ENCODE measurements at regions not wholly inside any gene's neighbourhood (a gene's known extent, or its start where the extent isn't known, plus 50 kb on each side); places are given as distances from the start of the nearest gene placed in this dataset.

DNA sequence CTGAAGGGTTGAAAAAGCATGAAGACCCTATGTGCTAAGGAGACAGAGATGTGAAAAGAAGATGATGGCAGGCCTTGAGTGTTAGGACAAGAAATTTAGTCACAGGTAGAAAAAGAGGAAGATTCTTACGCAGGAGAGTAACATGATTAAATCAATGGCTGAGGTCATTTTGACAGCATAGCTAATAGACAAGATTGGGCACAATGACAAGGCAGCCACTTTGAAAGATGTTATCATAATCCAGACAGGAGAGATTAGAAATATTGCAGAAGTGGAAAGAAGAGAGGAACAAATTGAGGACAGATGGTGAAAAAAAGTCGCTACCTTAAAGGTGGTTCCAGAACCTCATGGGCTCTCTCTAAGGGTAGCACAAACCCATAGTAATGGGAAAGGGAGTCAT is 228.8 kb upstream of the DDHD1 start (continued):
- TF ChIP-seq MEF2A (IDR thresholded peaks at IDR 0.05; ENCODE audit: borderline replicate concordance, low read depth) (no peak), EP300 (IDR thresholded peaks at IDR 0.05; ENCODE audit: borderline replicate concordance in 1 of 2, low read depth in 1 of 2, low read length in 1 of 2) (no peak), RCOR1 (IDR thresholded peaks at IDR 0.05; ENCODE audit: low read length) (no peak)

DNA sequence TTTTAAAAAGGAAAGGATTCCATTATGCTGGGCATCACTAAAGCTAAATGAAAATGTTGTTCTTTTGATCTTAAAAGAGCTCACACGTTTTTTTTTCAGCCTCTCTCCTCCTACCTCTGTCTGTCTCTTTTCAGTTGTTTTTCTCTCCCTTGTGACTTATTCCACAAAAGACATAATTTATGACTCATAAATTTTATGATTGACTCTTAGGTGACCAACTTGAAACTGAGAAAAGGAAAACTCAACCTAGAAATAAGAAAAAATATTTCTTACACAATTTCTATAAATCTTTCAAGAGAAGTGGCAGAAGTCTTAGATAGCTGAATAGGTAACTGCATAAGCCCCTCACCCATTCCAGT is 227.7 kb upstream of the DDHD1 start:
- Histone ChIP-seq H3K9me3 (no peaks in the 10 kb centered on the region), H3F3A (replicated peaks; ENCODE audit: insufficient read depth) (no peaks in the 10 kb centered on the region), H3K36me3 (replicated peaks in 1 of 2; ENCODE audit: control insufficient read depth in 1 of 2, insufficient read depth in 2 of 2, low read length in 1 of 2) (no peaks in the 10 kb centered on the region), H3K4me2 (no peak overlapping the region), H3K9me2 (no peaks in the 10 kb centered on the region), H2AFZ (ENCODE audit: low read depth) (no peak overlapping the region), H3K27ac (ENCODE audit: low read depth in 2 of 2, low read length in 1 of 2) (no peak overlapping the region), H3K4me3 (ENCODE audit: low read depth in 2 of 2, low read length in 1 of 2) (no peak overlapping the region), H4K20me1 (ENCODE audit: insufficient read depth) (no peaks in the 10 kb centered on the region), H3K4me1 (ENCODE audit: control insufficient read depth in 1 of 2, insufficient read depth in 2 of 2, low read depth in 1 of 2, low read length in 1 of 2) (no peaks in the 10 kb centered on the region), H3K79me2 (ENCODE audit: insufficient read depth) (no peaks in the 10 kb centered on the region), H3K27me3 (ENCODE audit: insufficient read depth) (no peaks in the 10 kb centered on the region), H3K9ac (no peak overlapping the region)
- TF ChIP-seq, protein P1, sequence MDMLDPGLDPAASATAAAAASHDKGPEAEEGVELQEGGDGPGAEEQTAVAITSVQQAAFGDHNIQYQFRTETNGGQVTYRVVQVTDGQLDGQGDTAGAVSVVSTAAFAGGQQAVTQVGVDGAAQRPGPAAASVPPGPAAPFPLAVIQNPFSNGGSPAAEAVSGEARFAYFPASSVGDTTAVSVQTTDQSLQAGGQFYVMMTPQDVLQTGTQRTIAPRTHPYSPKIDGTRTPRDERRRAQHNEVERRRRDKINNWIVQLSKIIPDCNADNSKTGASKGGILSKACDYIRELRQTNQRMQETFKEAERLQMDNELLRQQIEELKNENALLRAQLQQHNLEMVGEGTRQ (IDR thresholded peaks at IDR 0.05; ENCODE audit: borderline replicate concordance, low read depth, low read length), result no peak
- TF ChIP-seq RXRA (IDR thresholded peaks at IDR 0.05; ENCODE audit: borderline replicate concordance, low read depth), result no peak
- no peak for TF ChIP-seq TCF12 (IDR thresholded peaks at IDR 0.05)
- no peak for TF ChIP-seq FOXJ3 (CRISPR knock-in tag; IDR thresholded peaks at IDR 0.05)
- TF ChIP-seq, protein P2, sequence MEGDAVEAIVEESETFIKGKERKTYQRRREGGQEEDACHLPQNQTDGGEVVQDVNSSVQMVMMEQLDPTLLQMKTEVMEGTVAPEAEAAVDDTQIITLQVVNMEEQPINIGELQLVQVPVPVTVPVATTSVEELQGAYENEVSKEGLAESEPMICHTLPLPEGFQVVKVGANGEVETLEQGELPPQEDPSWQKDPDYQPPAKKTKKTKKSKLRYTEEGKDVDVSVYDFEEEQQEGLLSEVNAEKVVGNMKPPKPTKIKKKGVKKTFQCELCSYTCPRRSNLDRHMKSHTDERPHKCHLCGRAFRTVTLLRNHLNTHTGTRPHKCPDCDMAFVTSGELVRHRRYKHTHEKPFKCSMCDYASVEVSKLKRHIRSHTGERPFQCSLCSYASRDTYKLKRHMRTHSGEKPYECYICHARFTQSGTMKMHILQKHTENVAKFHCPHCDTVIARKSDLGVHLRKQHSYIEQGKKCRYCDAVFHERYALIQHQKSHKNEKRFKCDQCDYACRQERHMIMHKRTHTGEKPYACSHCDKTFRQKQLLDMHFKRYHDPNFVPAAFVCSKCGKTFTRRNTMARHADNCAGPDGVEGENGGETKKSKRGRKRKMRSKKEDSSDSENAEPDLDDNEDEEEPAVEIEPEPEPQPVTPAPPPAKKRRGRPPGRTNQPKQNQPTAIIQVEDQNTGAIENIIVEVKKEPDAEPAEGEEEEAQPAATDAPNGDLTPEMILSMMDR (IDR thresholded peaks at IDR 0.05), result no peak
- TF ChIP-seq TAF1 (IDR thresholded peaks at IDR 0.05; ENCODE audit: borderline replicate concordance, low read depth, low read length), result no peak
- TF ChIP-seq CHD2 (IDR thresholded peaks at IDR 0.05; ENCODE audit: low read length, partially characterized antibody), result no peak
- TF ChIP-seq ELF1 (IDR thresholded peaks at IDR 0.05), result no peak
- no peak for TF ChIP-seq POLR2AphosphoS5 (IDR thresholded peaks at IDR 0.05; ENCODE audit: low read depth, low read length)
- CTCF ChIA-PET, result no interaction called here
- no peak for DNase-seq
- 4% methylated on average over 1 of the region's 1 CpG for WGBS (ENCODE audit: low lambda C conversion rate)
- POLR2A ChIA-PET, result no interaction called here

DNA sequence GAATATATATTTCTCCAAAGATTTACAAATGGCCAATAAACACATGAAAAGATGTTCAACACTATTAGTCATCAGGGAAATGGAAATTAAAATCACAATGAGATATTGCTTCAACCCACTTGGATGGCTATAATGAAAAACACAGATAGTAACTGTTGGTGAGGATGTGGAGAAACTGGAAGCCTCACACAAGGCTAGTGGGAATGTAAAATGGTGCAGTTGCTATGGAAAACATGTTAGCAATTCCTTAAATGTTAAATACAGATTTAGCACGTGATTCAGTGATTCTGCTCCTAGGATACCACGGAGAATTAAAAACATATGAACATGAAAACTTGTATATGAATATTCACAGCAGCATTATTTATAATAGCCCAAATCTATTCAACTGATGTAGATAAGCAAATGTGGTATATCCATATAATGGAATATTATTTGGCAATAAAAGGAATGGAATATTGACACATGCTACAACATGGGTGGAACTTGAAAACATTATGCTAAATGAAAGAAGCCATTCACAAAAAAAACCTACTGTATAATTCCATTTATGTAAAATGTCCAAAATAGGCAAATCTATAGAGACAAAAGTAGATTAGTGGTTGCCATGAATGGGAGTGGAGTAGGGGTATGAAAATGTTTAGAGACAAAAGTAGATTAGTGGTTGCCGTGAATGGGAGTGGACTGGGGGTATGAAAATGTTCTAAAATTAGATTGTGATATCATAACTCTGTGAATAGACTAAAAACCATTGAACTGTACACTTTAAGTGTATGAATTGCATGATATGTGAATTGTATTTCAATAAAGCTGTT is 227.1 kb upstream of the DDHD1 start:
- Histone ChIP-seq H3K36me3 (replicated peaks in 1 of 2; ENCODE audit: control insufficient read depth in 1 of 2, insufficient read depth in 2 of 2, low read length in 1 of 2) (no peaks in the 10 kb centered on the region), H2AFZ (ENCODE audit: low read depth) (no peak overlapping the region), H3K27me3 (ENCODE audit: insufficient read depth) (no peaks in the 10 kb centered on the region), H3K9me3 (no peaks in the 10 kb centered on the region), H3K9me2 (no peaks in the 10 kb centered on the region), H3K9ac (no peak overlapping the region), H3K4me2 (no peak overlapping the region), H3K27ac (ENCODE audit: low read depth in 2 of 2, low read length in 1 of 2) (no peak overlapping the region), H3K79me2 (ENCODE audit: insufficient read depth) (no peaks in the 10 kb centered on the region), H4K20me1 (ENCODE audit: insufficient read depth) (no peaks in the 10 kb centered on the region), H3K4me1 (ENCODE audit: control insufficient read depth in 1 of 2, insufficient read depth in 2 of 2, low read depth in 1 of 2, low read length in 1 of 2) (no peaks in the 10 kb centered on the region), H3K4me3 (ENCODE audit: low read depth in 2 of 2, low read length in 1 of 2) (no peak overlapping the region), H3F3A (replicated peaks; ENCODE audit: insufficient read depth) (no peaks in the 10 kb centered on the region)
- CTCF ChIA-PET, result interaction anchor here (1.1 kb wide), 1 partner anchor 7 kb away, joined by 3 read pairs; no protein-coding TSS in a partner anchor
- DNase-seq, result no peak
- 8% methylated on average over 3 of the region's 3 CpGs for WGBS (ENCODE audit: low lambda C conversion rate)
- POLR2A ChIA-PET, result no interaction called here
- no peak for TF ChIP-seq GABPA (IDR thresholded peaks at IDR 0.05; ENCODE audit: low read depth)
- TF ChIP-seq, protein P1 (IDR thresholded peaks at IDR 0.05; ENCODE audit: borderline replicate concordance, low read depth, low read length), result no peak
- TF ChIP-seq FOXM1 (IDR thresholded peaks at IDR 0.05; ENCODE audit: low read depth), result no peak
- no peak for TF ChIP-seq RFX5 (IDR thresholded peaks at IDR 0.05; ENCODE audit: low read length)
- no peak for TF ChIP-seq ELF1 (IDR thresholded peaks at IDR 0.05)
- TF ChIP-seq, protein P3, sequence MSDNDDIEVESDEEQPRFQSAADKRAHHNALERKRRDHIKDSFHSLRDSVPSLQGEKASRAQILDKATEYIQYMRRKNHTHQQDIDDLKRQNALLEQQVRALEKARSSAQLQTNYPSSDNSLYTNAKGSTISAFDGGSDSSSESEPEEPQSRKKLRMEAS (IDR thresholded peaks at IDR 0.05; ENCODE audit: low read depth), result no peak
- TF ChIP-seq, protein P4, sequence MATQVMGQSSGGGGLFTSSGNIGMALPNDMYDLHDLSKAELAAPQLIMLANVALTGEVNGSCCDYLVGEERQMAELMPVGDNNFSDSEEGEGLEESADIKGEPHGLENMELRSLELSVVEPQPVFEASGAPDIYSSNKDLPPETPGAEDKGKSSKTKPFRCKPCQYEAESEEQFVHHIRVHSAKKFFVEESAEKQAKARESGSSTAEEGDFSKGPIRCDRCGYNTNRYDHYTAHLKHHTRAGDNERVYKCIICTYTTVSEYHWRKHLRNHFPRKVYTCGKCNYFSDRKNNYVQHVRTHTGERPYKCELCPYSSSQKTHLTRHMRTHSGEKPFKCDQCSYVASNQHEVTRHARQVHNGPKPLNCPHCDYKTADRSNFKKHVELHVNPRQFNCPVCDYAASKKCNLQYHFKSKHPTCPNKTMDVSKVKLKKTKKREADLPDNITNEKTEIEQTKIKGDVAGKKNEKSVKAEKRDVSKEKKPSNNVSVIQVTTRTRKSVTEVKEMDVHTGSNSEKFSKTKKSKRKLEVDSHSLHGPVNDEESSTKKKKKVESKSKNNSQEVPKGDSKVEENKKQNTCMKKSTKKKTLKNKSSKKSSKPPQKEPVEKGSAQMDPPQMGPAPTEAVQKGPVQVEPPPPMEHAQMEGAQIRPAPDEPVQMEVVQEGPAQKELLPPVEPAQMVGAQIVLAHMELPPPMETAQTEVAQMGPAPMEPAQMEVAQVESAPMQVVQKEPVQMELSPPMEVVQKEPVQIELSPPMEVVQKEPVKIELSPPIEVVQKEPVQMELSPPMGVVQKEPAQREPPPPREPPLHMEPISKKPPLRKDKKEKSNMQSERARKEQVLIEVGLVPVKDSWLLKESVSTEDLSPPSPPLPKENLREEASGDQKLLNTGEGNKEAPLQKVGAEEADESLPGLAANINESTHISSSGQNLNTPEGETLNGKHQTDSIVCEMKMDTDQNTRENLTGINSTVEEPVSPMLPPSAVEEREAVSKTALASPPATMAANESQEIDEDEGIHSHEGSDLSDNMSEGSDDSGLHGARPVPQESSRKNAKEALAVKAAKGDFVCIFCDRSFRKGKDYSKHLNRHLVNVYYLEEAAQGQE (IDR thresholded peaks at IDR 0.05; ENCODE audit: low read depth, low read length), result no peak
- no peak for TF ChIP-seq NRF1 (IDR thresholded peaks at IDR 0.05; ENCODE audit: low read depth, low read length)
- no peak for TF ChIP-seq RCOR1 (IDR thresholded peaks at IDR 0.05; ENCODE audit: low read length)
- no peak for TF ChIP-seq FOSL2 (IDR thresholded peaks at IDR 0.05; ENCODE audit: borderline replicate concordance, low read depth)
